K562 (cell line): ENCODE measurements at regions not wholly inside any gene's neighbourhood (a gene's known extent, or its start where the extent isn't known, plus 50 kb on each side); places are given as distances from the start of the nearest gene placed in this dataset.

Experiments used
- ATAC-seq: fragments of 200-7000 bp; cut with Tn5 transposase; 3 replicates; pipeline ENCODE4 v1.9.1; 2020; ENCODE audit warnings: moderate library complexity
- BruUV-seq: library from RNA; stranded (reverse); fragments of 400-500 nt; replicated peaks from 2 replicates; lab custom pipeline; 2021; lab: Mats Ljungman, UMichigan
- CTCF ChIA-PET: fragments of 300-600 bp; formaldehyde crosslinking; extraction: SDS; loops from one replicate; lab custom pipeline; 2021; ENCODE audit warnings: low intra/inter-chr PET ratio; lab: Yijun Ruan, JAX
- POLR2A ChIA-PET: fragments of 300-600, 350-650 bp; sonication (Branson Sonifier 250); formaldehyde crosslinking; extraction: SDS; loops from one replicate; lab custom pipeline; 2021; ENCODE audit warnings: antibody characterized with exemption, inconsistent platforms; lab: Yijun Ruan, JAX
- DNase-seq, 4 experiments: peaks; one replicate each; pipeline versions ENCODE4 v3.0.0 to v3.0.0-alpha.2; 2011 to 2018; ENCODE audit warnings: low spot score in 3 of 4, mixed read lengths in 3 of 4; ENCODE audit errors: extremely low read depth in 1 of 4
- FAIRE-seq: peaks from 2 replicates; lab custom pipeline; 2011; peaks lifted over from hg19 to GRCh38; lab: Jason Lieb, UNC
- H2AFZ ChIP-seq: 2 replicates; pipeline ENCODE4 v1.6.0; 2011; ENCODE audit warnings: low read depth, low read length, control low read depth, inconsistent platforms
- H3K27ac ChIP-seq: fragments of 200-600 bp; 3 replicates; pipeline ENCODE4 v1.8.0; 2011; ENCODE audit warnings: low read depth, mild to moderate bottlenecking, control low read depth, inconsistent platforms, low read length, moderate library complexity, mixed read lengths; ENCODE audit errors: extremely low read depth
- H3K27me3 ChIP-seq, 2 experiments: fragments of 300-600 bp in 1 of 2; 2 replicates in 1 of 2; 3 replicates in 1 of 2; pipeline versions ENCODE4 v1.6.0 to v1.8.0; 2011; ENCODE audit warnings: inconsistent platforms in 2 of 2, low read length in 2 of 2, mild to moderate bottlenecking in 1 of 2, mixed read lengths in 1 of 2, moderate library complexity in 1 of 2; ENCODE audit not compliant: control insufficient read depth in 2 of 2, insufficient read depth in 2 of 2
- H3K36me3 ChIP-seq: fragments of 300-600 bp; 3 replicates; pipeline ENCODE4 v1.8.0; 2011; ENCODE audit warnings: mild to moderate bottlenecking, low read length, inconsistent platforms; ENCODE audit not compliant: control insufficient read depth, insufficient read depth
- H3K4me1 ChIP-seq, 2 experiments: fragments of 200-600 bp in 1 of 2; replicated peaks in 1 of 2; 2 replicates in 1 of 2; 3 replicates in 1 of 2; pipeline versions ENCODE4 v1.5.1 to v1.8.0; 2011; ENCODE audit warnings: inconsistent platforms in 2 of 2, low read length in 2 of 2, mild to moderate bottlenecking in 1 of 2, mixed read lengths in 1 of 2, moderate library complexity in 1 of 2; ENCODE audit not compliant: control insufficient read depth in 2 of 2, insufficient read depth in 2 of 2
- H3K4me2 ChIP-seq: 2 replicates; pipeline ENCODE4 v1.6.1; 2011; ENCODE audit warnings: low read length, control low read depth, inconsistent platforms, mixed read lengths; ENCODE audit not compliant: insufficient read depth
- H3K4me3 ChIP-seq: fragments of 200-600 bp; sonication (generic), shearing (Covaris generic); 2 replicates; pipeline ENCODE4 v1.5.1; 2016; ENCODE audit warnings: control low read depth, inconsistent platforms
- H3K79me2 ChIP-seq: fragments of 200-600 bp; 3 replicates; pipeline ENCODE4 v1.8.0; 2011; ENCODE audit warnings: low read length, inconsistent platforms; ENCODE audit not compliant: control insufficient read depth, insufficient read depth
- H3K9ac ChIP-seq, 2 experiments: 2 replicates each; pipeline versions ENCODE4 v1.6.0 to v1.6.1; 2011; ENCODE audit warnings: low read depth in 2 of 2, low read length in 2 of 2, control low read depth in 1 of 2, inconsistent platforms in 1 of 2, mild to moderate bottlenecking in 1 of 2, mixed read lengths in 1 of 2; ENCODE audit not compliant: insufficient read depth in 1 of 2
- H3K9me1 ChIP-seq: one replicate; pipeline ENCODE4 v1.6.0; 2011; ENCODE audit warnings: inconsistent platforms, mild to moderate bottlenecking, low read length, moderate library complexity; ENCODE audit not compliant: control insufficient read depth, insufficient read depth
- H3K9me3 ChIP-seq: replicated peaks from 2 replicates; pipeline ENCODE4 v1.5.1; 2011; ENCODE audit warnings: low read depth, low read length, inconsistent platforms; ENCODE audit not compliant: control insufficient read depth, insufficient read depth
- H4K20me1 ChIP-seq: replicated peaks from 2 replicates; pipeline ENCODE4 v1.6.1; 2011; ENCODE audit warnings: low read length, inconsistent platforms, mixed read lengths; ENCODE audit not compliant: control insufficient read depth, insufficient read depth
- BMI1 ChIP-seq: fragments of 150-350 bp; IDR thresholded peaks from 2 replicates; pipeline ENCODE4 v1.6.1; 2014; ENCODE audit warnings: low read length
- CCNT2 ChIP-seq: IDR thresholded peaks from 2 replicates; pipeline ENCODE4 v1.6.1; 2011; ENCODE audit warnings: borderline replicate concordance, low read depth, mild to moderate bottlenecking, moderate library complexity, mixed read lengths, low read length; ENCODE audit not compliant: insufficient read length; ENCODE audit errors: extremely low read depth
- DMBX1 ChIP-seq: fragments of 250-450 bp; sonication (Bioruptor Pico); IDR thresholded peaks from 2 replicates; pipeline ENCODE4 v1.8.0; 2022; ENCODE audit warnings: inconsistent platforms, mild to moderate bottlenecking, moderate library complexity, borderline replicate concordance
- FOXK1 ChIP-seq: sonication (generic); formaldehyde crosslinking; IDR thresholded peaks from 2 replicates; pipeline ENCODE4 v1.8.0; 2022; ENCODE audit warnings: missing genetic modification reagents, mild to moderate bottlenecking, borderline replicate concordance
- FOXM1 ChIP-seq, 2 experiments: fragments of 450-650 bp in 1 of 2; sonication (generic) in 1 of 2; formaldehyde crosslinking in 1 of 2; IDR thresholded peaks; 2 replicates each; pipeline versions ENCODE4 v1.6.1 to v1.9.0; 2017 to 2022; ENCODE audit warnings: low read depth in 2 of 2, mild to moderate bottlenecking in 2 of 2, missing genetic modification reagents in 1 of 2, moderate library complexity in 1 of 2
- HLTF ChIP-seq: fragments of 450-650 bp; IDR thresholded peaks from 2 replicates; pipeline ENCODE4 v1.6.1; 2016
- MTF1 ChIP-seq: fragments of 250-450 bp; sonication (Bioruptor Pico); IDR thresholded peaks from 2 replicates; pipeline ENCODE4 v1.9.0; 2021; ENCODE audit warnings: moderate library complexity, mild to moderate bottlenecking, inconsistent platforms, borderline replicate concordance
- MYBL2 ChIP-seq, 2 experiments: fragments of 450-650 bp in 1 of 2; sonication (generic) in 1 of 2; formaldehyde crosslinking in 1 of 2; IDR thresholded peaks; 2 replicates each; pipeline versions ENCODE4 v1.6.1 to v1.8.1; 2017 to 2022; ENCODE audit warnings: borderline replicate concordance in 1 of 2, inconsistent platforms in 1 of 2, low read depth in 1 of 2, mild to moderate bottlenecking in 1 of 2, missing genetic modification reagents in 1 of 2, moderate library complexity in 1 of 2
- PCBP2 ChIP-seq: fragments of 200-400 bp; formaldehyde crosslinking; IDR thresholded peaks from 2 replicates; pipeline ENCODE4 v1.6.1; 2018; ENCODE audit warnings: low read length, low read depth, mild to moderate bottlenecking, moderate library complexity; ENCODE audit not compliant: poor library complexity, severe bottlenecking
- RBM14 ChIP-seq: fragments of 200-400 bp; formaldehyde crosslinking; IDR thresholded peaks from 2 replicates; pipeline ENCODE4 v1.6.1; 2018; ENCODE audit warnings: low read depth, mild to moderate bottlenecking, low read length, moderate library complexity, borderline replicate concordance; ENCODE audit not compliant: insufficient read depth
- SMAD3 ChIP-seq: fragments of 450-650 bp; formaldehyde crosslinking; conservative IDR thresholded peaks from 2 replicates; pipeline ENCODE4 v1.4.0; 2020; ENCODE audit warnings: mild to moderate bottlenecking
- TAF15 ChIP-seq: fragments of 200-400 bp; formaldehyde crosslinking; IDR thresholded peaks from 2 replicates; pipeline ENCODE4 v1.6.1; 2017; ENCODE audit warnings: mild to moderate bottlenecking, low read depth, low read length, moderate library complexity
- TARDBP ChIP-seq: fragments of 450-650 bp; IDR thresholded peaks from 2 replicates; pipeline ENCODE4 v1.6.1; 2016
- ZBTB7A ChIP-seq: IDR thresholded peaks from 2 replicates; pipeline ENCODE4 v1.6.1; 2011; ENCODE audit warnings: low read depth, mild to moderate bottlenecking, low read length, moderate library complexity, borderline replicate concordance; ENCODE audit not compliant: control insufficient read depth
- ZNF57 ChIP-seq: fragments of 450-650 bp; formaldehyde crosslinking; IDR thresholded peaks from 2 replicates; pipeline ENCODE4 v1.4.0; 2020; ENCODE audit warnings: mild to moderate bottlenecking, moderate library complexity
- WGBS: fragments of 100-300 bp; shearing (Covaris generic); methylation state at CpG from one replicate; pipeline ENCODE4 v1.1.6; 2016; ENCODE audit warnings: low coverage, mixed read lengths; ENCODE audit not compliant: insufficient coverage; ENCODE audit errors: missing lambda C conversion rate; 5-methylcytosine and 5-hydroxymethylcytosine counted together
- in situ Hi-C: fragments of 300-500 bp; cut with MboI; formaldehyde crosslinking; loops from 4 replicates; pipeline ENCODE4 v1.15.0; 2018; ENCODE audit warnings: inconsistent platforms, mixed read lengths
- intact Hi-C: fragments of 100-400 bp; cut with micrococcal nuclease; formaldehyde crosslinking; loops from 2 replicates; pipeline ENCODE4 v1.14.2; 2022
- TF ChIP-seq, protein P1 (sequence below), 2 experiments: fragments of 450-650 bp; IDR thresholded peaks; 2 replicates each; pipeline ENCODE4 v1.6.1; 2018; ENCODE audit warnings: mild to moderate bottlenecking in 2 of 2, low read depth in 1 of 2; ENCODE audit not compliant: partially characterized antibody in 2 of 2
- TF ChIP-seq, protein P2 (sequence below), 2 experiments: fragments of 200-800 bp in 1 of 2; sonication (Bioruptor generic) in 1 of 2; sonication (generic) in 1 of 2; formaldehyde crosslinking in 1 of 2; IDR thresholded peaks in 1 of 2; conservative IDR thresholded peaks in 1 of 2; 2 replicates each; pipeline versions ENCODE4 v1.5.0 to v1.6.1; 2016 to 2020; ENCODE audit warnings: missing compliant biosample characterization in 1 of 2, missing genetic modification characterization in 1 of 2, missing genetic modification reagents in 1 of 2

DNA sequence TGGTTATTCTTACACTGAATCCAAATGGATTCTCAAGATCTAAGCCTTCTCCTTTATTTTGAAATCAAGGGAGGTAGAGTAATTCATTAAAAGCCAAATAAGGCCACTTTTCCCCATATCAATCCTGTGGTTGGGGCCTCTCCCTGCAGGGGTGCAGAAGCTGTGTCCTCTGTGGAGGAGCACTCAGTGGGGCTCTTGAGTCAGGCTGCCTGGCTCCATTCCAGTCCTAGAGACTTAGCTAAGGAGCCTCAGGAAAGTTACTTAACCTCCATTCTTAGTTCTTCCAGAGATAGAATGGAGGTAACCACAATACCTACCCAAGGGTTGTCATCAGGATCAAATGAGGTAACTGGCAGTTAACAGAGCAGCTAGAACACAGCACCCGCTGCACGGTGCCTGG lies 564.3 kb downstream of the CMPK2 start:
- Histone ChIP-seq H3K9me3 (no peaks in the 10 kb centered on the region; the same call in 1 of the 2 replicates), H3K9ac (no peak overlapping the region), H3K9me1 (no peaks in the 10 kb centered on the region), H3K27me3 (no peaks in the 10 kb centered on the region), H3K4me1 (no peaks in the 10 kb centered on the region), H2AFZ (no peak overlapping the region), H3K4me2 (no peak overlapping the region), H3K27ac (no peak overlapping the region), H3K79me2 (no peaks in the 10 kb centered on the region), H4K20me1 (no peaks in the 10 kb centered on the region), H3K4me3 (no peak overlapping the region), H3K36me3 (no peaks in the 10 kb centered on the region)
- ATAC-seq (no peak), FAIRE-seq (no peak), DNase-seq (no peak)
- ChIA-PET CTCF (no interaction called here), POLR2A (no interaction called here)
- intact Hi-C loops (no loop called here), in situ Hi-C loops (no loop called here)
- 0% methylated on average over 2 of the region's 2 CpGs for WGBS
- no TSS peak for BruUV-seq
- no peak for TF ChIP-seq RBM14
- TF ChIP-seq MTF1, result no peak
- TF ChIP-seq CCNT2, result no peak
- TF ChIP-seq, protein P1, sequence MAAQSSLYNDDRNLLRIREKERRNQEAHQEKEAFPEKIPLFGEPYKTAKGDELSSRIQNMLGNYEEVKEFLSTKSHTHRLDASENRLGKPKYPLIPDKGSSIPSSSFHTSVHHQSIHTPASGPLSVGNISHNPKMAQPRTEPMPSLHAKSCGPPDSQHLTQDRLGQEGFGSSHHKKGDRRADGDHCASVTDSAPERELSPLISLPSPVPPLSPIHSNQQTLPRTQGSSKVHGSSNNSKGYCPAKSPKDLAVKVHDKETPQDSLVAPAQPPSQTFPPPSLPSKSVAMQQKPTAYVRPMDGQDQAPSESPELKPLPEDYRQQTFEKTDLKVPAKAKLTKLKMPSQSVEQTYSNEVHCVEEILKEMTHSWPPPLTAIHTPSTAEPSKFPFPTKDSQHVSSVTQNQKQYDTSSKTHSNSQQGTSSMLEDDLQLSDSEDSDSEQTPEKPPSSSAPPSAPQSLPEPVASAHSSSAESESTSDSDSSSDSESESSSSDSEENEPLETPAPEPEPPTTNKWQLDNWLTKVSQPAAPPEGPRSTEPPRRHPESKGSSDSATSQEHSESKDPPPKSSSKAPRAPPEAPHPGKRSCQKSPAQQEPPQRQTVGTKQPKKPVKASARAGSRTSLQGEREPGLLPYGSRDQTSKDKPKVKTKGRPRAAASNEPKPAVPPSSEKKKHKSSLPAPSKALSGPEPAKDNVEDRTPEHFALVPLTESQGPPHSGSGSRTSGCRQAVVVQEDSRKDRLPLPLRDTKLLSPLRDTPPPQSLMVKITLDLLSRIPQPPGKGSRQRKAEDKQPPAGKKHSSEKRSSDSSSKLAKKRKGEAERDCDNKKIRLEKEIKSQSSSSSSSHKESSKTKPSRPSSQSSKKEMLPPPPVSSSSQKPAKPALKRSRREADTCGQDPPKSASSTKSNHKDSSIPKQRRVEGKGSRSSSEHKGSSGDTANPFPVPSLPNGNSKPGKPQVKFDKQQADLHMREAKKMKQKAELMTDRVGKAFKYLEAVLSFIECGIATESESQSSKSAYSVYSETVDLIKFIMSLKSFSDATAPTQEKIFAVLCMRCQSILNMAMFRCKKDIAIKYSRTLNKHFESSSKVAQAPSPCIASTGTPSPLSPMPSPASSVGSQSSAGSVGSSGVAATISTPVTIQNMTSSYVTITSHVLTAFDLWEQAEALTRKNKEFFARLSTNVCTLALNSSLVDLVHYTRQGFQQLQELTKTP (IDR thresholded peaks at IDR 0.05; ENCODE audit: low read depth in 1 of 2, partially characterized antibody in 2 of 2), result no peak
- TF ChIP-seq SMAD3 (CRISPR knock-in tag), result no peak
- no peak for TF ChIP-seq FOXK1 (CRISPR knock-in tag)
- no peak for TF ChIP-seq MYBL2 (IDR thresholded peaks at IDR 0.05; ENCODE audit: low read depth)
- TF ChIP-seq MYBL2 (CRISPR knock-in tag; IDR thresholded peaks at IDR 0.05; ENCODE audit: borderline replicate concordance), result no peak
- no peak for TF ChIP-seq ZNF57 (CRISPR knock-in tag)
- TF ChIP-seq TARDBP, result no peak
- TF ChIP-seq, protein P2, sequence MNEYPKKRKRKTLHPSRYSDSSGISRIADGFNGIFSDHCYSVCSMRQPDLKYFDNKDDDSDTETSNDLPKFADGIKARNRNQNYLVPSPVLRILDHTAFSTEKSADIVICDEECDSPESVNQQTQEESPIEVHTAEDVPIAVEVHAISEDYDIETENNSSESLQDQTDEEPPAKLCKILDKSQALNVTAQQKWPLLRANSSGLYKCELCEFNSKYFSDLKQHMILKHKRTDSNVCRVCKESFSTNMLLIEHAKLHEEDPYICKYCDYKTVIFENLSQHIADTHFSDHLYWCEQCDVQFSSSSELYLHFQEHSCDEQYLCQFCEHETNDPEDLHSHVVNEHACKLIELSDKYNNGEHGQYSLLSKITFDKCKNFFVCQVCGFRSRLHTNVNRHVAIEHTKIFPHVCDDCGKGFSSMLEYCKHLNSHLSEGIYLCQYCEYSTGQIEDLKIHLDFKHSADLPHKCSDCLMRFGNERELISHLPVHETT (CRISPR knock-in tag; conservative IDR thresholded peaks at IDR 0.05 in 1 of 2, IDR thresholded peaks at IDR 0.05 in 1 of 2), result no peak
- TF ChIP-seq HLTF, result no peak
- no peak for TF ChIP-seq PCBP2
- no peak for TF ChIP-seq TAF15
- no peak for TF ChIP-seq BMI1
- no peak for TF ChIP-seq FOXM1 (IDR thresholded peaks at IDR 0.05; ENCODE audit: low read depth)
- no peak for TF ChIP-seq FOXM1 (CRISPR knock-in tag; IDR thresholded peaks at IDR 0.05; ENCODE audit: low read depth)
- TF ChIP-seq ZBTB7A, result no peak
- no peak for TF ChIP-seq DMBX1
